ENCODE measurements at regions not wholly inside any gene's neighbourhood (a gene's known extent, or its start where the extent isn't known, plus 50 kb on each side); places are given as distances from the start of the nearest gene placed in this dataset.

GRCh38 chr3:79922633-79923032, 154.8 kb upstream of the ROBO1 start:
- TF ChIP-seq, protein P1, sequence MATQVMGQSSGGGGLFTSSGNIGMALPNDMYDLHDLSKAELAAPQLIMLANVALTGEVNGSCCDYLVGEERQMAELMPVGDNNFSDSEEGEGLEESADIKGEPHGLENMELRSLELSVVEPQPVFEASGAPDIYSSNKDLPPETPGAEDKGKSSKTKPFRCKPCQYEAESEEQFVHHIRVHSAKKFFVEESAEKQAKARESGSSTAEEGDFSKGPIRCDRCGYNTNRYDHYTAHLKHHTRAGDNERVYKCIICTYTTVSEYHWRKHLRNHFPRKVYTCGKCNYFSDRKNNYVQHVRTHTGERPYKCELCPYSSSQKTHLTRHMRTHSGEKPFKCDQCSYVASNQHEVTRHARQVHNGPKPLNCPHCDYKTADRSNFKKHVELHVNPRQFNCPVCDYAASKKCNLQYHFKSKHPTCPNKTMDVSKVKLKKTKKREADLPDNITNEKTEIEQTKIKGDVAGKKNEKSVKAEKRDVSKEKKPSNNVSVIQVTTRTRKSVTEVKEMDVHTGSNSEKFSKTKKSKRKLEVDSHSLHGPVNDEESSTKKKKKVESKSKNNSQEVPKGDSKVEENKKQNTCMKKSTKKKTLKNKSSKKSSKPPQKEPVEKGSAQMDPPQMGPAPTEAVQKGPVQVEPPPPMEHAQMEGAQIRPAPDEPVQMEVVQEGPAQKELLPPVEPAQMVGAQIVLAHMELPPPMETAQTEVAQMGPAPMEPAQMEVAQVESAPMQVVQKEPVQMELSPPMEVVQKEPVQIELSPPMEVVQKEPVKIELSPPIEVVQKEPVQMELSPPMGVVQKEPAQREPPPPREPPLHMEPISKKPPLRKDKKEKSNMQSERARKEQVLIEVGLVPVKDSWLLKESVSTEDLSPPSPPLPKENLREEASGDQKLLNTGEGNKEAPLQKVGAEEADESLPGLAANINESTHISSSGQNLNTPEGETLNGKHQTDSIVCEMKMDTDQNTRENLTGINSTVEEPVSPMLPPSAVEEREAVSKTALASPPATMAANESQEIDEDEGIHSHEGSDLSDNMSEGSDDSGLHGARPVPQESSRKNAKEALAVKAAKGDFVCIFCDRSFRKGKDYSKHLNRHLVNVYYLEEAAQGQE (IDR thresholded peaks at IDR 0.05; ENCODE audit: insufficient read depth in 1 of 2, low read depth in 2 of 2, low read length in 1 of 2) = no peak
- TF ChIP-seq, protein P2, sequence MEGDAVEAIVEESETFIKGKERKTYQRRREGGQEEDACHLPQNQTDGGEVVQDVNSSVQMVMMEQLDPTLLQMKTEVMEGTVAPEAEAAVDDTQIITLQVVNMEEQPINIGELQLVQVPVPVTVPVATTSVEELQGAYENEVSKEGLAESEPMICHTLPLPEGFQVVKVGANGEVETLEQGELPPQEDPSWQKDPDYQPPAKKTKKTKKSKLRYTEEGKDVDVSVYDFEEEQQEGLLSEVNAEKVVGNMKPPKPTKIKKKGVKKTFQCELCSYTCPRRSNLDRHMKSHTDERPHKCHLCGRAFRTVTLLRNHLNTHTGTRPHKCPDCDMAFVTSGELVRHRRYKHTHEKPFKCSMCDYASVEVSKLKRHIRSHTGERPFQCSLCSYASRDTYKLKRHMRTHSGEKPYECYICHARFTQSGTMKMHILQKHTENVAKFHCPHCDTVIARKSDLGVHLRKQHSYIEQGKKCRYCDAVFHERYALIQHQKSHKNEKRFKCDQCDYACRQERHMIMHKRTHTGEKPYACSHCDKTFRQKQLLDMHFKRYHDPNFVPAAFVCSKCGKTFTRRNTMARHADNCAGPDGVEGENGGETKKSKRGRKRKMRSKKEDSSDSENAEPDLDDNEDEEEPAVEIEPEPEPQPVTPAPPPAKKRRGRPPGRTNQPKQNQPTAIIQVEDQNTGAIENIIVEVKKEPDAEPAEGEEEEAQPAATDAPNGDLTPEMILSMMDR (IDR thresholded peaks at IDR 0.05) = no peak
- no peak for TF ChIP-seq SIN3A (IDR thresholded peaks at IDR 0.05; ENCODE audit: borderline replicate concordance, insufficient read depth, low read depth, low read length)
- no peak for TF ChIP-seq POLR2AphosphoS5 (IDR thresholded peaks at IDR 0.05; ENCODE audit: low read depth, low read length)
- no peak for TF ChIP-seq TCF7L2 (IDR thresholded peaks at IDR 0.05; ENCODE audit: low read depth, low read length)
- no peak for DNase-seq (ENCODE audit: low read depth, low spot score)
- ChIA-PET POLR2A (no interaction called here), CTCF (no interaction called here)
- intact Hi-C loops (cut with micrococcal nuclease; ENCODE audit: unreplicated experiment) (no loop called here), in situ Hi-C loops (cut with HindIII; ENCODE audit: low pct_unique_long_range_greater_than_20kb, low sequenced_read_pairs) (no loop called here)
- BruUV-seq (replicated peaks) = no TSS peak
- Histone ChIP-seq H3K27me3 (ENCODE audit: control insufficient read depth, insufficient read depth, low read length) (no peaks in the 10 kb centered on the region), H3K4me1 (ENCODE audit: control insufficient read depth, insufficient read depth, low read length) (no peaks in the 10 kb centered on the region), H3K9me3 (ENCODE audit: control insufficient read depth, insufficient read depth, low read depth, low read length) (no peaks in the 10 kb centered on the region), H3K36me3 (ENCODE audit: control insufficient read depth, insufficient read depth, low read length) (no peaks in the 10 kb centered on the region), H3K27ac (ENCODE audit: low read length) (no peak overlapping the region), H3K4me3 (ENCODE audit: low read depth in 2 of 2, low read length in 2 of 2) (no peak overlapping the region)
- ATAC-seq = no peak

- H3K27me3 ChIP-seq (ENCODE audit: control insufficient read depth, insufficient read depth, low read length) = no peaks in the 10 kb centered on the region
- ChIA-PET POLR2A (no interaction called here), CTCF (no interaction called here)
- intact Hi-C loops (cut with micrococcal nuclease; ENCODE audit: unreplicated experiment) (no loop called here), in situ Hi-C loops (cut with HindIII; ENCODE audit: low pct_unique_long_range_greater_than_20kb, low sequenced_read_pairs) (no loop called here)
- H3K27ac ChIP-seq (ENCODE audit: low read length) = no peak overlapping the region
- H3K36me3 ChIP-seq (ENCODE audit: control insufficient read depth, insufficient read depth, low read length) = no peaks in the 10 kb centered on the region
- ATAC-seq = no peak
- H3K4me1 ChIP-seq (ENCODE audit: control insufficient read depth, insufficient read depth, low read length) = no peaks in the 10 kb centered on the region
- no peak for DNase-seq (ENCODE audit: low read depth, low spot score)
- TF ChIP-seq, protein P1 (IDR thresholded peaks at IDR 0.05; ENCODE audit: insufficient read depth in 1 of 2, low read depth in 2 of 2, low read length in 1 of 2) = no peak
- no peaks in the 10 kb centered on the region for H3K9me3 ChIP-seq (ENCODE audit: control insufficient read depth, insufficient read depth, low read depth, low read length)
- no peak overlapping the region for H3K4me3 ChIP-seq (ENCODE audit: low read depth in 2 of 2, low read length in 2 of 2)
- no TSS peak for BruUV-seq (replicated peaks)
Observed at GRCh38 chr3:79917561-79917960, 149.8 kb upstream of the ROBO1 start.

All from Panc1 (cell line).